Left lung (tissue), 4 donors: ENCODE measurements at regions not wholly inside any gene's neighbourhood (a gene's known extent, or its start where the extent isn't known, plus 50 kb on each side); places are given as distances from the start of the nearest gene placed in this dataset.

Experiments
- ATAC-seq: fragments of 200-7000 bp; cut with Tn5 transposase; one replicate; pipeline ENCODE4 v1.9.1; 2020; ENCODE audit warnings: moderate library complexity
- DNase-seq, 4 donors: peaks; one replicate each; pipeline ENCODE4 v3.0.0-alpha.2; 2013 to 2020
- H3K27ac ChIP-seq, 2 donors: fragments of 200-600 bp; sonication (generic) in 1 of 2; one replicate each; pipeline versions ENCODE4 v1.5.0 to v1.8.0; 2020 to 2021
- H3K27me3 ChIP-seq, 2 donors: fragments of 200-600 bp; sonication (generic) in 1 of 2; one replicate each; pipeline versions ENCODE4 v1.5.0 to v1.8.0; 2020 to 2021
- H3K36me3 ChIP-seq, 2 donors: fragments of 200-600 bp; sonication (generic) in 1 of 2; one replicate each; pipeline versions ENCODE4 v1.5.0 to v1.8.0; 2020 to 2021
- H3K4me1 ChIP-seq, 2 donors: fragments of 200-600 bp; one replicate each; pipeline ENCODE4 v1.8.0; 2021
- H3K4me3 ChIP-seq, 2 donors: fragments of 200-600 bp; sonication (generic) in 1 of 2; one replicate each; pipeline versions ENCODE4 v1.5.0 to v1.8.0; 2020 to 2021; ENCODE audit warnings: mild to moderate bottlenecking in 1 of 2
- H3K9me3 ChIP-seq, 2 donors: fragments of 200-600 bp; sonication (generic) in 1 of 2; one replicate each; pipeline versions ENCODE4 v1.5.0 to v1.8.0; 2020 to 2021
- intact Hi-C, 2 donors: fragments of 100-400 bp; cut with DNase I; formaldehyde crosslinking; loops; one replicate each; pipeline versions ENCODE4 v1.11.2 to v1.14.2; 2022
- TF ChIP-seq, protein P1 (sequence below), 2 donors: fragments of 200-600 bp; sonication (generic) in 1 of 2; IDR thresholded peaks; one replicate each; pipeline versions ENCODE4 v1.5.0 to v1.8.0; 2021; ENCODE audit warnings: antibody characterized with exemption in 2 of 2
- donor health status: DM: no; HTN: yes; CAD: no.
- donor health status: DM: no; HTN: no; CAD: no.

DNA sequence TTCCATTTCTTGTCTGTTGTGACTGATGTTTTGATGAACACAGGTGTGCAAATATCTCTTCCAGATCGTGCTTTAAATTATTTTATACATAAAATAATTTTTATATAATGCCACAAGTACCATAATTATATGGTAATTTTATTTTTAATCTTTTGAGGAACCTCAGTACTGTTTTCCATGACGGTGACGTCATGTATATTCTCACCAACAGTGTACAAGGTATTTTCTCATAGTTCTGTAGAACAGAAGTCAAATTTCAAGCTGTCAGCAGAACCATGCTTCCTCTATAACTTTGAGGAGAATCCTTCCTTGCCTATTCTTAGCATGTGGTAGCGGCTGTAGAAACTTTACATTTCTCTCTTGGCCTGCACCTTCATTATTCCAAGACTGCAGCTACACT lies 349.4 kb upstream of the GYPC start:
- no peak overlapping the region for H3K4me3 ChIP-seq
- DNase-seq, result no peak
- no peak for ATAC-seq
- intact Hi-C loops, result no loop called here
- TF ChIP-seq, protein P1, sequence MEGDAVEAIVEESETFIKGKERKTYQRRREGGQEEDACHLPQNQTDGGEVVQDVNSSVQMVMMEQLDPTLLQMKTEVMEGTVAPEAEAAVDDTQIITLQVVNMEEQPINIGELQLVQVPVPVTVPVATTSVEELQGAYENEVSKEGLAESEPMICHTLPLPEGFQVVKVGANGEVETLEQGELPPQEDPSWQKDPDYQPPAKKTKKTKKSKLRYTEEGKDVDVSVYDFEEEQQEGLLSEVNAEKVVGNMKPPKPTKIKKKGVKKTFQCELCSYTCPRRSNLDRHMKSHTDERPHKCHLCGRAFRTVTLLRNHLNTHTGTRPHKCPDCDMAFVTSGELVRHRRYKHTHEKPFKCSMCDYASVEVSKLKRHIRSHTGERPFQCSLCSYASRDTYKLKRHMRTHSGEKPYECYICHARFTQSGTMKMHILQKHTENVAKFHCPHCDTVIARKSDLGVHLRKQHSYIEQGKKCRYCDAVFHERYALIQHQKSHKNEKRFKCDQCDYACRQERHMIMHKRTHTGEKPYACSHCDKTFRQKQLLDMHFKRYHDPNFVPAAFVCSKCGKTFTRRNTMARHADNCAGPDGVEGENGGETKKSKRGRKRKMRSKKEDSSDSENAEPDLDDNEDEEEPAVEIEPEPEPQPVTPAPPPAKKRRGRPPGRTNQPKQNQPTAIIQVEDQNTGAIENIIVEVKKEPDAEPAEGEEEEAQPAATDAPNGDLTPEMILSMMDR (IDR thresholded peaks at IDR 0.05), result no peak
- no peaks in the 10 kb centered on the region for H3K36me3 ChIP-seq
- no peaks in the 10 kb centered on the region for H3K27me3 ChIP-seq
- H3K27ac ChIP-seq, result no peak overlapping the region
- H3K4me1 ChIP-seq, result no peaks in the 10 kb centered on the region
- no peaks in the 10 kb centered on the region for H3K9me3 ChIP-seq

- no peaks in the 10 kb centered on the region for H3K4me1 ChIP-seq
- no peaks in the 10 kb centered on the region for H3K36me3 ChIP-seq
- TF ChIP-seq, protein P1 (IDR thresholded peaks at IDR 0.05), result no peak
- ATAC-seq (no peak), DNase-seq (no peak)
- no peak overlapping the region for H3K4me3 ChIP-seq
- H3K9me3 ChIP-seq, result no peaks in the 10 kb centered on the region
- H3K27ac ChIP-seq, result no peak overlapping the region
- intact Hi-C loops, result no loop called here
- no peaks in the 10 kb centered on the region for H3K27me3 ChIP-seq
Measured at GRCh38 chr2:126307740-126308139, 348.2 kb upstream of the GYPC start.

GRCh38 chr2:126309185-126309584 lies 346.8 kb upstream of the GYPC start:
- intact Hi-C loops, result no loop called here
- ATAC-seq (no peak), DNase-seq (no peak)
- TF ChIP-seq, protein P1 (IDR thresholded peaks at IDR 0.05), result no peak
- H3K27me3 ChIP-seq, result no peaks in the 10 kb centered on the region
- no peaks in the 10 kb centered on the region for H3K4me1 ChIP-seq
- H3K9me3 ChIP-seq, result no peaks in the 10 kb centered on the region
- no peak overlapping the region for H3K27ac ChIP-seq
- H3K4me3 ChIP-seq, result no peak overlapping the region
- no peaks in the 10 kb centered on the region for H3K36me3 ChIP-seq

GRCh38 chr2:126312579-126312978 lies 343.4 kb upstream of the GYPC start:
- no peak overlapping the region for H3K27ac ChIP-seq
- TF ChIP-seq, protein P1 (IDR thresholded peaks at IDR 0.05), result no peak
- intact Hi-C loops, result no loop called here
- DNase-seq, result no peak
- no peaks in the 10 kb centered on the region for H3K27me3 ChIP-seq
- no peak overlapping the region for H3K4me3 ChIP-seq
- ATAC-seq, result no peak
- H3K36me3 ChIP-seq, result no peaks in the 10 kb centered on the region
- H3K4me1 ChIP-seq, result no peaks in the 10 kb centered on the region
- no peaks in the 10 kb centered on the region for H3K9me3 ChIP-seq

DNA sequence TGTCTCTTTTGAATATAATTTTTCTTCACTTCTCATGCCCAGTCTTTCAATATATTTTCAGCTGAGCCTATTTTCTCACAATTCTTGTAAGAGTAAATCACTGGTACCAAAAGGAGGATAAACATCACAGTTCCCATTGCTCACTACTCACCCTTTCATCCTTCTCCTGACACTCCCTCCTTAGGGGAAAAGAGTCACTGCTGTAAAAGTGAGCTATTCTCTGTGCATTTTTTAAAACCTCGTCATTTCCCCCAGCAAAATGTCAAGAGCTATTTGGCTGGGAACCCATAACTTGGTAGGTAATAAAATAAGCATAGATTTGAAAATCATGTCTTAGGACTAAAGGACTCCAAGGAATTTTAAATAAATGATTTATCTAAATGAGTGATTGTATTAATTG lies 340.1 kb upstream of the GYPC start:
- Histone ChIP-seq H3K36me3 (no peaks in the 10 kb centered on the region), H3K4me1 (no peaks in the 10 kb centered on the region), H3K27me3 (no peaks in the 10 kb centered on the region), H3K9me3 (no peaks in the 10 kb centered on the region), H3K4me3 (no peak overlapping the region), H3K27ac (no peak overlapping the region)
- TF ChIP-seq, protein P1 (IDR thresholded peaks at IDR 0.05), result no peak
- DNase-seq (no peak), ATAC-seq (no peak)
- intact Hi-C loops, result no loop called here
